Bronchial epithelial cell (primary cell): ENCODE measurements at regions not wholly inside any gene's neighbourhood (a gene's known extent, or its start where the extent isn't known, plus 50 kb on each side); places are given as distances from the start of the nearest gene placed in this dataset.

Source experiments
- DNase-seq: peaks from one replicate; pipeline ENCODE4 v3.0.0-alpha.2; 2010; ENCODE audit warnings: low read depth
- FAIRE-seq: peaks from 2 replicates; lab custom pipeline; 2011; peaks lifted over from hg19 to GRCh38; lab: Jason Lieb, UNC
- H3K27me3 ChIP-seq: 2 replicates; pipeline ENCODE4 v1.5.1; 2011; ENCODE audit warnings: low read length; ENCODE audit not compliant: control insufficient read depth, insufficient read depth
- H3K36me3 ChIP-seq: 2 replicates; pipeline ENCODE4 v1.5.1; 2011; ENCODE audit warnings: low read length; ENCODE audit not compliant: control insufficient read depth, insufficient read depth
- H3K4me3 ChIP-seq: 2 replicates; pipeline ENCODE4 v1.5.1; 2011; ENCODE audit warnings: mild to moderate bottlenecking, low read depth, low read length, control low read depth
- TF ChIP-seq, protein P1 (sequence below): IDR thresholded peaks from 2 replicates; pipeline ENCODE4 v1.5.1; 2011; ENCODE audit warnings: mild to moderate bottlenecking, moderate library complexity, low read length, control low read depth, inconsistent platforms; ENCODE audit not compliant: insufficient read depth, severe bottlenecking

DNA sequence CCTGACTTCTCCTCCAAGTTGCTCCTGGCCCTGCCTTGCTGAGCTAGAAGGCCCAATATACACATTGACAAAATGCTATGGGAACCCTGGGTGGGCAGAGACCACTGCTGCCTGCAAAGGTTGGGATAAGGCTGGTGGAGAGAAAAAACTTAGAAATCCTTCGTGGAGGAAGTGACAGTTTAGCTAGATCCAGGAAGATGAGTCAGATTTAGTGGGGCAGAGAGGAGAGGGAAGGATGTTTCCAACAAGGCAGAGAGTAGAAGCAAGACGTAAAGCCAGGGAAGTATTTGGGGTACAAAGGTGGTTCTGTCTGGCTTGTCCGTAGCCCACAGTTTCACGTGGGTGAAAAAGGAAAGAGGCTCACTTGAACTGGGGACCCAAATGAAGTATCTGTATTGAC, 69.0 kb upstream of the CLMN start:
- DNase-seq (peak; percentile 8), FAIRE-seq (no peak)
- H3K27me3 ChIP-seq = no peaks in the 10 kb centered on the region
- no peak overlapping the region for H3K4me3 ChIP-seq
- no peaks in the 10 kb centered on the region for H3K36me3 ChIP-seq
- TF ChIP-seq, protein P1, sequence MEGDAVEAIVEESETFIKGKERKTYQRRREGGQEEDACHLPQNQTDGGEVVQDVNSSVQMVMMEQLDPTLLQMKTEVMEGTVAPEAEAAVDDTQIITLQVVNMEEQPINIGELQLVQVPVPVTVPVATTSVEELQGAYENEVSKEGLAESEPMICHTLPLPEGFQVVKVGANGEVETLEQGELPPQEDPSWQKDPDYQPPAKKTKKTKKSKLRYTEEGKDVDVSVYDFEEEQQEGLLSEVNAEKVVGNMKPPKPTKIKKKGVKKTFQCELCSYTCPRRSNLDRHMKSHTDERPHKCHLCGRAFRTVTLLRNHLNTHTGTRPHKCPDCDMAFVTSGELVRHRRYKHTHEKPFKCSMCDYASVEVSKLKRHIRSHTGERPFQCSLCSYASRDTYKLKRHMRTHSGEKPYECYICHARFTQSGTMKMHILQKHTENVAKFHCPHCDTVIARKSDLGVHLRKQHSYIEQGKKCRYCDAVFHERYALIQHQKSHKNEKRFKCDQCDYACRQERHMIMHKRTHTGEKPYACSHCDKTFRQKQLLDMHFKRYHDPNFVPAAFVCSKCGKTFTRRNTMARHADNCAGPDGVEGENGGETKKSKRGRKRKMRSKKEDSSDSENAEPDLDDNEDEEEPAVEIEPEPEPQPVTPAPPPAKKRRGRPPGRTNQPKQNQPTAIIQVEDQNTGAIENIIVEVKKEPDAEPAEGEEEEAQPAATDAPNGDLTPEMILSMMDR = no peak

DNA sequence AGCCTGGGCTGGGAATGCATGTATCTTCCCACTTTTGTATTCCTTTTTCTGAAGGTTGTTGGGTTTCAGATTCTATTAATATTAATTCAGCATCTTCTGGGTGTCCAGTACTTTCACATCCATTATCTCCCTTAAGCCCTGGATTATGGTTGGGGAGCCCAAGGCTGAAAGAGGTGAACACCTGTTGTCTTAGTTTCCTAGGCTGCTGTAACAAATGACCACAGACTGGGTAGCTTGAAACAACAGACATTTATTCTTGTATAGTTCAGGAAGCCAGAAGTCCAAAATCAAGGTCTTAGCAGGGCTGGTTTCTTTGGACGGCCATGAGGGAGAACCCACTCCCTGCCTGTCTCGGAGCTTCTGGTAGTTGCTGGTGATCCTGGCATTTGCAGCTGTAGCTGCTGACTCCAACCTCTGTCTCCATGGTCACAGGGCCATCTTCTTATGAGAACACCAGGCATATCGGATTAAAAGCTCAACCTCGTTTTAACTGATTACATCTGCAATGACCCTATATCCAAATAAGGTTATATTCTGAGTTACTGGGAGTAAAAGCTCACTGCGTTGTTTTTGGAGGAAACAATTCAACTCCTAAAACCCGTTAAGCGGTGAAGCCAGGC, 68.2 kb upstream of the CLMN start:
- FAIRE-seq = no peak

DNA sequence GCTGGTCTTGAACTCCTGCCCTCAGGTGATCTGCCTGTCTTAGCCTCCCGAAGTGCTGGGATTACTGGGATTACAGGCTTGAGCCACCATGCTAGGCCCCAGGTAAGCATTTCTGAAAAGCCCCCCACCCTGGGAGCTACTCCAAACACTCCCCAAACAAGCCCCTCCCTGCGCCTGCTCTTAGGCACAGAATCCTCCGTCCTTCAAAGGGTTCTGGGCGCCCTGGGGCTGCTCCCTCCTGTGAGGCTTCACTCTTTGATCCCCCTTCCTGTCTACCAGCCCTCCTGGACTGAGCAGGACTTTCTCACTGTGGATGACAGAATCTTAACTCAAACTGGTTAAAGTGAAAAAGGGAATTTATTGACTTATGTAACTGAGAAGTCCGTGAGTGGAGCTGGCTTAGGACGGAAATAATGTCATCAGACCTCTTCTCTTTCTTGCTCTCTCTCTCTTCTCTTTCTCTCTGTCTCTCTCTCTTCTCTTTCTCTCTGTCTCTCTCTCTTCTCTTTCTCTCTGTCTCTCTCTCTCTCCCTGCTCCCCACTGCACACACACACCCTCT, 66.9 kb upstream of the CLMN start:
- no peaks in the 10 kb centered on the region for H3K27me3 ChIP-seq
- FAIRE-seq (no peak), DNase-seq (no peak)
- H3K4me3 ChIP-seq = no peak overlapping the region
- no peaks in the 10 kb centered on the region for H3K36me3 ChIP-seq
- TF ChIP-seq, protein P1 = no peak

More for the DNA sequence above, 68.2 kb upstream of the CLMN start:
- no peaks in the 10 kb centered on the region for H3K36me3 ChIP-seq
- DNase-seq = no peak
- no peak overlapping the region for H3K4me3 ChIP-seq
- TF ChIP-seq, protein P1 = no peak
- no peaks in the 10 kb centered on the region for H3K27me3 ChIP-seq

DNA sequence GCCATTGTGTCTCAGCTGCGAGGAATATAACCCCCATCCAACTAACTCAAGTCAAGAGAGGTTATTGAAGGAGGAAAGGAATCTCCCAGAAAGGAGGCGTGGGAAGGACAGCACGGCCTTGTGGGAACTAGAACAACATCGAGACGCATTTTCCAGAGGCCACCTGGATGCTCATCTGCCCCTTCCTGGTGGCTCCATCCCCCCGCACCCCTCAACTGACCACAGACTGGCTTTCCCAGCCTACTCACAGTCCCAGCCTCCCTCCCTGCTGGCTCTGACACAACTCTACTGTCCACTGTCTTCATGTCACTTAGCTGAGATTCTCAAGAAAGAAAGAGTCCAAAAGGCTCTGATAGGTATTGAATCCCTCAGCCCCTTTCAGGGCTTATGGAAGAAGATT, 66.0 kb upstream of the CLMN start:
- FAIRE-seq = no peak
- TF ChIP-seq, protein P1 = no peak
- DNase-seq = no peak

DNA sequence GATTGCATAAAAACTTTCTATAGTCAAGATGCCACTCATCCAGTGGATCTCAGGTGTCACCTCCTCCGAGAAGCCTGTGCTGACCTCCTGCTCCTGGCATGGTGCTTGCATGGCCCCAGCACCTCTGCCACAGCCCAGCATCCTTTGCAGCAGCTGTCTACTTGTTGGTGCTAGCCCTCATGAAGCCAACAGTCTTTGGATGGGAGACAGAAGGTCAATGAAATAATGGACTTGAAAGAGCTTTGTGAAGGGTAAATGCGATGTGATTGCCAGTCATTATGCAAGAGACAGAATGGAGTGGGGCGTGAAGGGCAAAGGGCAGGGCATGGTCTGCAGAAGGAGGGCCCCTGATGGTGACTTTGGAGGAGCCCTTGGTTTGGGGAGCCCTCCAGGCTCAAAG, 63.0 kb upstream of the CLMN start:
- no peaks in the 10 kb centered on the region for H3K27me3 ChIP-seq
- TF ChIP-seq, protein P1 = no peak
- FAIRE-seq (no peak), DNase-seq (no peak)
- no peak overlapping the region for H3K4me3 ChIP-seq
- H3K36me3 ChIP-seq = no peaks in the 10 kb centered on the region

More for the DNA sequence above, 66.0 kb upstream of the CLMN start:
- no peaks in the 10 kb centered on the region for H3K36me3 ChIP-seq
- no peaks in the 10 kb centered on the region for H3K27me3 ChIP-seq
- no peak overlapping the region for H3K4me3 ChIP-seq

DNA sequence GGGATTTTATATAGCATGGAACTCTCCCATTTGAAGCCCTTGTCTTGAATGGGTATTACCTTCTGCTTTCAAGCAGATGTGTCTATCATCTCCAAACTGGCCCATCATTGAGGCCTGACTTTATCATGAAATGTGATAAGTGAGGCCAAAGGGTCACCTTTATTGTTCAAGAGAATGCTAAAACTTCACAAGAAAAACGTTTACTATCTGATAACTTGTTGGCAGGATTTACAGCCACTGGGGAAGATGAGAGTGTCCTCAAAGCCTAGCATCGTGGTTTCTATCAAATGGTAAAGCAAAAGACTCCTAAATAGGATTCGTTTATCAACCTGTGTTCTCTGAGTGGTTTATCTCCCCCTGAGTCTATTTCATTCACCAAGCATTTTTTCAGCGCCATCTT, 62.0 kb upstream of the CLMN start:
- FAIRE-seq (no peak), DNase-seq (no peak)
- H3K36me3 ChIP-seq = no peaks in the 10 kb centered on the region
- no peaks in the 10 kb centered on the region for H3K27me3 ChIP-seq
- no peak overlapping the region for H3K4me3 ChIP-seq
- TF ChIP-seq, protein P1 = no peak
